ENCODE measurements at regions not wholly inside any gene's neighbourhood (a gene's known extent, or its start where the extent isn't known, plus 50 kb on each side); places are given as distances from the start of the nearest gene placed in this dataset.

- TF ChIP-seq REST (IDR thresholded peaks at IDR 0.05; ENCODE audit: insufficient read depth in 1 of 2, low read depth in 2 of 2, low read length in 2 of 2) (no peak), POLR2AphosphoS5 (IDR thresholded peaks at IDR 0.05; ENCODE audit: low read depth, low read length) (no peak), SIN3A (IDR thresholded peaks at IDR 0.05; ENCODE audit: borderline replicate concordance, insufficient read depth, low read length) (no peak), TAF1 (IDR thresholded peaks at IDR 0.05; ENCODE audit: borderline replicate concordance, insufficient read depth, low read length) (no peak), FOXP2 (optimal IDR thresholded peaks at IDR 0.05; ENCODE audit: borderline replicate concordance, extremely low read depth, extremely low read length, insufficient read depth) (no peak)
Measured at GRCh38 chr7:47185170-47185569, 396.7 kb downstream of the TNS3 start.

DNA sequence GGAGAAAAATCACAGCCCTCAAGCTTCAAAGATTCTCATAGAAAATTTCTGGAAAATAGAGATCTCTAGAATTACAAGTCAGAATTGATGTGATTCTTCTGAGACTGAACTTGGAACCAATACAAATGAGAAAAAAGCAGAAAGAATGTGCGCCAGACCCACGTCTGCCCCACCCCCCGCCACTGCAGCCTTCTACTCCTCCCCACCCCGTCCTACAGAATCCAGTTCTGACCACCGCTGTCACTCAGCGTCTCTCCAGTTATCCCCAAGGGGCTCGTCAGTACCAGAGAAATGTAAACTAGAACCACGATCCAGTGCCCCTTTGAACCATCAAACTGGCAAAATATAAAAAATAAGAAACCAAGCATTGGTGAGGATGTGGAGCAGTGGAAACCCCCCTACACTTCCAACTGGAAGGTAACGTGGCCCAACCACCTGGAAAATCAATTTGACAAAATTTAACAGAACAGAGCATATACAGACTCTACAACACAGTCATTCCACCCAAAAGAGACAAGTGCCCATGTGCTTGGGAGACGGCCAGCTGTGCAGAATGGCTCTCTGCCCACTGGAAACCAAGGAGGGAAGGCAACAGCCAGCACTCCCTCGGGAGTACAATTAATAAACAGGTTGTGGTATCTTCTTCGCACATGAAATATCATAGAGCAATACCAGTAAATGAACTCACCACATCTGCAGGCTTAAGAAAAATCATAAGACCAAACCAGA is 397.9 kb downstream of the TNS3 start:
- TF ChIP-seq REST (IDR thresholded peaks at IDR 0.05; ENCODE audit: insufficient read depth in 1 of 2, low read depth in 2 of 2, low read length in 2 of 2): no peak
- TF ChIP-seq POLR2AphosphoS5 (IDR thresholded peaks at IDR 0.05; ENCODE audit: low read depth, low read length): no peak
- TF ChIP-seq FOXP2 (optimal IDR thresholded peaks at IDR 0.05; ENCODE audit: borderline replicate concordance, extremely low read depth, extremely low read length, insufficient read depth): no peak

DNA sequence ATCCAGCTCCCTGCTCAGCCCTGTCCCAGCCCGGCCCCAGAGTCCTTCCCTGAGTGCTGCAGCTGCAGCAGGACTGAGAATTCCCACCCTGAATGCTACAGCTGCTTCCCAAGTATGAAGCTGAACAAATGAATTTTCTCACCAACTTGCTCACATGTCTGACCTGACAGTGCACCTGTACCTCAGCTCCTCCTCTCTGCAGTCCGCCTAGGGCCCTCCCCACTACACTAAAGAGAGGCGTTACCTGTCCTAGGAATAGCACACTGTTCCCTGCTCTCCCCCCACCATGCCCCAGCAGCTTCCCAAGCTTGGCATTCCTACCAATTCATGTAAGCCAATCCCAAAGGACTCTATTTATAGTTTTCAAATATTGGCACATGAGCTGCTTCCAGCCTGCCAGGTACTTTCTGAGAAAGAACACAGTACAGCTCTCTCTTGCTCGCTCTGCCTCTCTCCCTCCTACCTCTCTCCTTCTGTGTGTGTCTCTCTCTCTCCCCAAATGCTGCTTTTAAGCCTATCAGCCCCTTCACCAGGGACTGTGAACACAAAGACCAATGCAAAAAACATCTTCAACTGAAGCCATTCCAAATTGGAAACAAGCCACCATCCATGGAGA is 400.1 kb downstream of the TNS3 start:
- TF ChIP-seq TAF1 (IDR thresholded peaks at IDR 0.05; ENCODE audit: borderline replicate concordance, insufficient read depth, low read length): no peak
- no peak for TF ChIP-seq FOXP2 (optimal IDR thresholded peaks at IDR 0.05; ENCODE audit: borderline replicate concordance, extremely low read depth, extremely low read length, insufficient read depth)
- TF ChIP-seq SIN3A (IDR thresholded peaks at IDR 0.05; ENCODE audit: borderline replicate concordance, insufficient read depth, low read length): no peak
- TF ChIP-seq REST (IDR thresholded peaks at IDR 0.05; ENCODE audit: insufficient read depth in 1 of 2, low read depth in 2 of 2, low read length in 2 of 2): no peak
- TF ChIP-seq POLR2AphosphoS5 (IDR thresholded peaks at IDR 0.05; ENCODE audit: low read depth, low read length): no peak

- no peak for TF ChIP-seq FOXP2 (optimal IDR thresholded peaks at IDR 0.05; ENCODE audit: borderline replicate concordance, extremely low read depth, extremely low read length, insufficient read depth)
- no peak for TF ChIP-seq TAF1 (IDR thresholded peaks at IDR 0.05; ENCODE audit: borderline replicate concordance, insufficient read depth, low read length)
- TF ChIP-seq SIN3A (IDR thresholded peaks at IDR 0.05; ENCODE audit: borderline replicate concordance, insufficient read depth, low read length): no peak
- TF ChIP-seq REST (IDR thresholded peaks at IDR 0.05; ENCODE audit: insufficient read depth in 1 of 2, low read depth in 2 of 2, low read length in 2 of 2): no peak
Measured at GRCh38 chr7:47180516-47180826, 401.4 kb downstream of the TNS3 start.
